ENCODE measurements at regions not wholly inside any gene's neighbourhood (a gene's known extent, or its start where the extent isn't known, plus 50 kb on each side); places are given as distances from the start of the nearest gene placed in this dataset.

- TF ChIP-seq ISL1 (CRISPR knock-in tag; IDR thresholded peaks at IDR 0.05) (no peak), ZNF565 (CRISPR knock-in tag; conservative IDR thresholded peaks at IDR 0.05; ENCODE audit: low read depth) (no peak), ZNF8 (CRISPR knock-in tag; IDR thresholded peaks at IDR 0.05) (no peak), RARB (CRISPR knock-in tag; IDR thresholded peaks at IDR 0.05) (no peak), BACH2 (CRISPR knock-in tag; IDR thresholded peaks at IDR 0.05; ENCODE audit: borderline replicate concordance) (no peak), OSR1 (CRISPR knock-in tag; IDR thresholded peaks at IDR 0.05) (no peak), ZFP3 (CRISPR knock-in tag; IDR thresholded peaks at IDR 0.05) (no peak), ESRRG (CRISPR knock-in tag; IDR thresholded peaks at IDR 0.05) (no peak), ARNTL (CRISPR knock-in tag; IDR thresholded peaks at IDR 0.05; ENCODE audit: borderline replicate concordance, low read depth) (no peak), CSDC2 (CRISPR knock-in tag; IDR thresholded peaks at IDR 0.05) (no peak)
These were observed 573.3 kb downstream of the PTPRU start (continued) for GRCh38 chr1:29809446-29810120.

DNA sequence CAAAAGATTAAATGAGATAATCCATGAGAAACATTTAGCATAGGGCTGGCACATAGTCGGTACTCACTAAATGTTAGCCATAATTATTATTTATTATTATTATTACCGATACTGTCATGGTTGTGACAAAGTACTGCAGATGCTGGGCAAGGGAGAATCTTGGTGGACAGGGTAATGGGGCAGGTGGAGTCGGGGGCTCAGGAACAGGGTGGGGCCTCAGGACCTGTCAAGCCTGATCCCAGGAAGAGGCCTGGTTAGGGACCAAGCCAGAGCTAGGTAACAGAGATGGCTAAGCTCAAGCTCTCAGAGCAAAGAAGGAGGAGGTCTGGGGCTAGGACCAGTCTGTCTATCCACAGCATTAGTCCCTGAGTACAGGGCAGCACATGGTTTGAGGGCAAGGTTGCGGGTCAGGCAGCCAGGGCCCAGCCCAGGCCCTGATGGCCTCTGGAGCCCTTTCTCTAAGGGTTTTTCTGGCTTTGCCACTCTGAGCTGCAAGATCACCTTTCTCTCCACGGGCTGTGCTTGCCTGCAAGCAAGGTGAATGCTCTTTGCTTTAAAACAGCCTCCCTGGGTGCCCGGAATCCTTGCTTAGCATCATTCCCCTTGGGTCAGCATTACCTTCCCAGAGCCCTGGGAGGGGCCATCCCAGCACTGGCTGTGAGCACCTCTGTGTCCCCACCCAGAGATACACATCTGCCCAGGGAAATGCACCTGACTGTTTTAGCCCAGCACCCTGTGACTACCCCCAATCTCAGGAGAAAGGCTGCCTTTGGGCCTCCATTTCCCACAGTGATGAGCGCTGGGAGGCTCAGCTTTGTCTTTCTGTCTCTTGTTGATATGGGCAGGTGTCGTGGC, 572.0 kb downstream of the PTPRU start:
- ATAC-seq = no peak
- no peak for TF ChIP-seq ZNF70 (CRISPR knock-in tag; IDR thresholded peaks at IDR 0.05)

DNA sequence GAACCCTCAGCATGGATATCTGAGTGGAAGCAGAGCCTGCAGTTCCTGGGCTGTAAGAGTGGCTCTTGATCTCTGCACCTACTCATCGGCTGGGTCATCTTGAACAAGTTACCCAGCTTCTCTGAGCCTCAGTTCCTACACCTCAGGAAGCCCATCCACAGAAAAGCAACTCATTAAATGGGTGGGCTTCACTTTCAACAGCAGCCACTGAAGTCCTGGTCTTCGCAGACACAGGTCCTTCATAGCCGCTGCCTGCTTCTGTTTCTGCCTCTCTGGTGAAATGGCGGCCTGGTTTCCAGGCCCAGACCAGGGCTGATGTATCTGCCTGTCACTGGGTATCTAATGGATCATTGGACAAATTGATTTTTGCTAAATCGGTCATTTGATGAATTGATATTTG, 571.4 kb downstream of the PTPRU start:
- no peak for ATAC-seq
- TF ChIP-seq, protein P1, sequence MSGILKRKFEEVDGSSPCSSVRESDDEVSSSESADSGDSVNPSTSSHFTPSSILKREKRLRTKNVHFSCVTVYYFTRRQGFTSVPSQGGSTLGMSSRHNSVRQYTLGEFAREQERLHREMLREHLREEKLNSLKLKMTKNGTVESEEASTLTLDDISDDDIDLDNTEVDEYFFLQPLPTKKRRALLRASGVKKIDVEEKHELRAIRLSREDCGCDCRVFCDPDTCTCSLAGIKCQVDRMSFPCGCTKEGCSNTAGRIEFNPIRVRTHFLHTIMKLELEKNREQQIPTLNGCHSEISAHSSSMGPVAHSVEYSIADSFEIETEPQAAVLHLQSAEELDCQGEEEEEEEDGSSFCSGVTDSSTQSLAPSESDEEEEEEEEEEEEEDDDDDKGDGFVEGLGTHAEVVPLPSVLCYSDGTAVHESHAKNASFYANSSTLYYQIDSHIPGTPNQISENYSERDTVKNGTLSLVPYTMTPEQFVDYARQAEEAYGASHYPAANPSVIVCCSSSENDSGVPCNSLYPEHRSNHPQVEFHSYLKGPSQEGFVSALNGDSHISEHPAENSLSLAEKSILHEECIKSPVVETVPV (CRISPR knock-in tag; IDR thresholded peaks at IDR 0.05) = no peak
- TF ChIP-seq PATZ1 (CRISPR knock-in tag; IDR thresholded peaks at IDR 0.05; ENCODE audit: borderline replicate concordance) (no peak), RARB (CRISPR knock-in tag; IDR thresholded peaks at IDR 0.05) (no peak), OSR1 (CRISPR knock-in tag; IDR thresholded peaks at IDR 0.05) (no peak), ZNF70 (CRISPR knock-in tag; IDR thresholded peaks at IDR 0.05) (no peak), ESRRG (CRISPR knock-in tag; IDR thresholded peaks at IDR 0.05) (no peak), GLIS3 (CRISPR knock-in tag; IDR thresholded peaks at IDR 0.05) (no peak), CSDC2 (CRISPR knock-in tag; IDR thresholded peaks at IDR 0.05) (no peak), ZC3H10 (CRISPR knock-in tag; IDR thresholded peaks at IDR 0.05) (no peak), ISL1 (CRISPR knock-in tag; IDR thresholded peaks at IDR 0.05) (no peak), ZNF8 (CRISPR knock-in tag; IDR thresholded peaks at IDR 0.05) (no peak), SNAI2 (CRISPR knock-in tag; IDR thresholded peaks at IDR 0.05) (no peak), BACH2 (CRISPR knock-in tag; IDR thresholded peaks at IDR 0.05; ENCODE audit: borderline replicate concordance) (no peak), ZFP3 (CRISPR knock-in tag; IDR thresholded peaks at IDR 0.05) (no peak), TCF4 (CRISPR knock-in tag; IDR thresholded peaks at IDR 0.05; ENCODE audit: borderline replicate concordance) (no peak)
- TF ChIP-seq, protein P2, sequence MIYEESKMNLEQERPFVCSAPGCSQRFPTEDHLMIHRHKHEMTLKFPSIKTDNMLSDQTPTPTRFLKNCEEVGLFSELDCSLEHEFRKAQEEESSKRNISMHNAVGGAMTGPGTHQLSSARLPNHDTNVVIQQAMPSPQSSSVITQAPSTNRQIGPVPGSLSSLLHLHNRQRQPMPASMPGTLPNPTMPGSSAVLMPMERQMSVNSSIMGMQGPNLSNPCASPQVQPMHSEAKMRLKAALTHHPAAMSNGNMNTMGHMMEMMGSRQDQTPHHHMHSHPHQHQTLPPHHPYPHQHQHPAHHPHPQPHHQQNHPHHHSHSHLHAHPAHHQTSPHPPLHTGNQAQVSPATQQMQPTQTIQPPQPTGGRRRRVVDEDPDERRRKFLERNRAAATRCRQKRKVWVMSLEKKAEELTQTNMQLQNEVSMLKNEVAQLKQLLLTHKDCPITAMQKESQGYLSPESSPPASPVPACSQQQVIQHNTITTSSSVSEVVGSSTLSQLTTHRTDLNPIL (CRISPR knock-in tag; IDR thresholded peaks at IDR 0.05; ENCODE audit: low read depth) = no peak

DNA sequence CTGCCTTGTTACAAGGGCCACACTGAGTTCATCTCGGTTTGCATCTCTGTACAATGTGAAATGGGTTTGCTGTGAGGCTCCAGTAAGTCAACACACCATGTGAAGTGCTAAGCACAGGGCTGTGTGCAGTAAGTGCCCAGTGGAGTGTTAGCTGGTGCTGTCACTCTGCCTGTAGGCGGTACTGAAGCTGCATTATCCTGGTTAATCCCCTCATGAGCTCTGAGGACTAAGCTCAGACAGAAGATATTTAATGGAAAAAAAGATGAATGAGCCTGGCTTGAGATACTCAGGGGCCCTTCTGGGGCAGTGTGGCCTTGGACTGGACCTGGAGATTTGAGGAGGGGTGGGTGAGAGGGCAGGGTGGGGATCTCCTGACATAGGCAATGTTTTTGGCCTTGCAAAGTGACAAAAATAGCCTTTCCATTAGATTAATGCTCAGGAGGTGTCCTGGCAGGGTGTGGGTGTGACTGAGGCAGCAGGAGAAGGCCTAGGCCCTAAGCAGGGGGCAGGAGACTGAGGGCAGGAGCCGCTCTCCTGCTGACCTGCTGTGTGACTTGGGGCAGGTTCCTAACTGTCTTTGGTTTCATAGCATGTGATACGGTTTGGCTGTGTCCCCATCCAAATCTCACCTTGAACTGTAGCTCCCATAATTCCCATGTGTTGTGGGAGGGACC, 570.5 kb downstream of the PTPRU start:
- no peak for ATAC-seq
- TF ChIP-seq PATZ1 (CRISPR knock-in tag; IDR thresholded peaks at IDR 0.05; ENCODE audit: borderline replicate concordance) (no peak), CSDC2 (CRISPR knock-in tag; IDR thresholded peaks at IDR 0.05) (no peak), ZNF8 (CRISPR knock-in tag; IDR thresholded peaks at IDR 0.05) (no peak), BACH2 (CRISPR knock-in tag; IDR thresholded peaks at IDR 0.05; ENCODE audit: borderline replicate concordance) (no peak), ZNF565 (CRISPR knock-in tag; conservative IDR thresholded peaks at IDR 0.05; ENCODE audit: low read depth) (no peak), TSHZ2 (CRISPR knock-in tag; IDR thresholded peaks at IDR 0.05) (no peak), ZC3H10 (CRISPR knock-in tag; IDR thresholded peaks at IDR 0.05) (no peak), OSR1 (CRISPR knock-in tag; IDR thresholded peaks at IDR 0.05) (no peak)
- TF ChIP-seq, protein P1 (CRISPR knock-in tag; IDR thresholded peaks at IDR 0.05) = no peak
